HAP-1 (cell line): ENCODE measurements at regions not wholly inside any gene's neighbourhood (a gene's known extent, or its start where the extent isn't known, plus 50 kb on each side); places are given as distances from the start of the nearest gene placed in this dataset.
"Not testable (repeated sequence)": the region's sequence is repeated elsewhere in the genome, so short reads cannot be mapped to it uniquely, and the experiment has no call there.

Experiments used
- DNase-seq, 2 experiments: peaks; one replicate each; pipeline ENCODE4 v3.0.0-alpha.2; 2016 to 2020; ENCODE audit warnings: low spot score in 2 of 2
- H3K27me3 ChIP-seq: fragments of 250-450 bp; sonication (Bioruptor Pico); 2 replicates; pipeline ENCODE4 v1.5.1; 2020; ENCODE audit warnings: low read depth, mild to moderate bottlenecking, moderate library complexity
- H3K36me3 ChIP-seq: fragments of 250-450 bp; sonication (Bioruptor Pico); replicated peaks from 2 replicates; pipeline ENCODE4 v1.5.1; 2020; ENCODE audit warnings: mild to moderate bottlenecking
- H3K4me1 ChIP-seq: fragments of 250-450 bp; sonication (Bioruptor Pico); 2 replicates; pipeline ENCODE4 v1.5.1; 2020; ENCODE audit warnings: mild to moderate bottlenecking
- H3K4me3 ChIP-seq: fragments of 250-450 bp; sonication (Bioruptor Pico); 2 replicates; pipeline ENCODE4 v1.5.1; 2020; ENCODE audit warnings: mild to moderate bottlenecking, moderate library complexity
- H3K9me3 ChIP-seq: fragments of 250-450 bp; sonication (Bioruptor Pico); 2 replicates; pipeline ENCODE4 v1.5.1; 2020; ENCODE audit warnings: mild to moderate bottlenecking, moderate library complexity
- in situ Hi-C: fragments of 300-500 bp; cut with MboI; formaldehyde crosslinking; loops from 3 replicates; pipeline ENCODE4 v1.14.3; 2020; ENCODE audit warnings: low sequenced_read_pairs, inconsistent platforms, mixed read lengths

DNA sequence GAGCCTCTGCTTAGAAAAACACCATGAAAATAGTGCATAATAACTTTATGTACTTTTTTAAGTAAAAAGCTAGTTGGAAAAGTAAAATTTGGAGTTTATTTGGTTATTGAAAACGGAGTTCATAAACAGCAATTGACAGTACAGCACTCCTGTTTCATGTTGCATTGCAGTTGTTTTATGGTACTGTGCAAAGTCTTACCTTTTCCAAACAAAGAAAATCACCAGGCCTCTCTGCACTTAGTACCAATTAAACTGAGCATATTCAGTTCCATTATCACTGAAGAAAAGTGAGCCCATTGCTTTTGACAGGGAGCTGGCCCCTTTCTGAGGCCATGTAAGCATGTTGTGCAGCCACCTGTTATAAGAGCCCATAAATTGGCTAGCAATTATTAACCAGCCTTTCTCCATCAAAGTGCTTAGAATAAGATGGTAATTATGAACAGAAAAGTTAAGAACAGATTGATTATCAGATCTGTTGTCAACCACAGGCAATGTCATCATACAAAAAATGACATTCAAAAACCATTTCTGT lies 376.6 kb upstream of the EMCN start:
- Histone ChIP-seq H3K4me1 (no peaks in the 10 kb centered on the region), H3K4me3 (no peak overlapping the region), H3K9me3 (no peaks in the 10 kb centered on the region), H3K36me3 (no peaks in the 10 kb centered on the region), H3K27me3 (no peaks in the 10 kb centered on the region)
- no peak for DNase-seq
- in situ Hi-C loops: no loop called here

DNA sequence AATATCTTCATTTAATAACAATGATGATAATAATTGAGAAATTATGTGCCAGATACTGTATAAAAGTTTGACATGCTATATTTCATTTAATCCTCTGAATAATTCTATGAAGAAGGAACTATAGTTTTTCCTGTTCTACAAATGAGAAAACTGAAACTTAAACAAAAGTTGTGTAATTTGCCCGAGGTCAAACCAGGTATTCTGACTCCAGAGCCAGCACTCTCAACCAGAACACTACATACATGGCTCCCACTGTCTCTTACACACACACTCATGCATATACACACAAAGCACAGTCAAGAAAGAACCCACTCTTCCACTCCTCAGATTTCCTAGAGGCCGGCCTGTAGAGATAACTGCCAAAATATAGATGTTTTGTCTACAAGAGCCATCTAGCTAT lies 374.0 kb upstream of the EMCN start:
- in situ Hi-C loops: no loop called here
- no peaks in the 10 kb centered on the region for H3K36me3 ChIP-seq
- no peak overlapping the region for H3K4me3 ChIP-seq
- H3K9me3 ChIP-seq: no peaks in the 10 kb centered on the region
- H3K4me1 ChIP-seq: no peaks in the 10 kb centered on the region
- no peaks in the 10 kb centered on the region for H3K27me3 ChIP-seq
- no peak for DNase-seq

DNA sequence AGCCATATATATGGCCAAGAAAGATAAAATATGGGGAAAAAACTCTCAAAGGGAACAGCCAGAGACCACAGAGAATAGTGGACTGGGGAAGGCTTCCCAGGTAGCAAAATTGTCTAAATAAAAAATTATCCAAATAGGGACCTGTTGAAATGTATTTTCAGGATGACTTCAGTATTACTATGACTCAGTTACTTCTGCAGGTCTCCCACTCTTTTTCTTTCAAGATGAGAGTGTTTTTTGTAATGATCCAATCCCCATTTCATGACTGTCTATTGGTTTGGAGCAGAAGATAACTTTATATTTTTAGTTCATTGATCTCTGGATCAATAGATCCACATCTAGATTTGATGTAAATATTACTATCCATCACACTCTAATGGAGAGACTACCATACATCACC lies 372.1 kb upstream of the EMCN start:
- H3K36me3 ChIP-seq: no peaks in the 10 kb centered on the region
- H3K27me3 ChIP-seq: no peaks in the 10 kb centered on the region
- H3K4me3 ChIP-seq: no peak overlapping the region
- H3K9me3 ChIP-seq: no peaks in the 10 kb centered on the region
- no peak for DNase-seq
- in situ Hi-C loops: no loop called here
- H3K4me1 ChIP-seq: no peaks in the 10 kb centered on the region

DNA sequence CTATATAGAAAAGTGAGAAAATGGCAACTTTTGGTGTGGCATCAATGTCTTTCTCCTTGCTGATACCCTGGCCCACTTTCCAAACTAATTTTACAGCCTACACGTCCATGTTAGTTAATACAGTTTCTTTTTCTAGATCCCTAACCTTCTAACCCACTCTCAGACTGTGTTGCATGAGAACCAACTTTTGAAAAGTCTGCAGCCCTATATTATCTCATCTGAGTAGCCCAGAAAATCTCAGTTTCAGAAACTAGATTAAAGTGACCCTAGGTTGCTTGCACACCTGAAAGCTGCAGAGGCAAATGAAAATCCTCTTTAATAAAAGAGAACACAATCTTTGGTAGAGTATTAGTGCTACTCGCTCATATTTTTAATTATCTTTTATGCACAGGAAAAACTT lies 371.6 kb upstream of the EMCN start:
- no peaks in the 10 kb centered on the region for H3K4me1 ChIP-seq
- no peak for DNase-seq
- in situ Hi-C loops: no loop called here
- H3K4me3 ChIP-seq: no peak overlapping the region
- no peaks in the 10 kb centered on the region for H3K9me3 ChIP-seq
- H3K27me3 ChIP-seq: no peaks in the 10 kb centered on the region
- H3K36me3 ChIP-seq: no peaks in the 10 kb centered on the region

DNA sequence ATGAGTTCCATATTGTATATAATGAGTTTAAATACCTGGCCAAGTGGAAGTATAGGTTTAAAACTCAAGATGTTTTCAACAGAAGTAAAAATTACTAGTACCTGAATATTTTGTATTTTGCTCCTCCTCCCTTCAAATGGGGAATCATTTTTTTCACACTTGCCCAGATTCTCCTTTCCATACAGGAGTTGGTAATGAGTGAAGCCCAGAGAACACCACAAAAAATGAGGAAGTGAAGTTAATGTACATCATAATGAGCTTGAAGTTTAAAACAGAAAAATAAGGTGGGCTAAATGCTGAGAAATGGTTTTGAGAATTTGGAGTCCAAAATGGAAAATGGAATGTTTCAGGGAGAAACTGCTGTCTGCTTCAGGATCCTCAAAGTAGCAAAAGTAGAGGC lies 364.8 kb upstream of the EMCN start:
- Histone ChIP-seq H3K36me3 (no peaks in the 10 kb centered on the region), H3K27me3 (no peaks in the 10 kb centered on the region), H3K9me3 (no peaks in the 10 kb centered on the region), H3K4me3 (no peak overlapping the region), H3K4me1 (no peaks in the 10 kb centered on the region)
- no peak for DNase-seq
- in situ Hi-C loops: no loop called here

DNA sequence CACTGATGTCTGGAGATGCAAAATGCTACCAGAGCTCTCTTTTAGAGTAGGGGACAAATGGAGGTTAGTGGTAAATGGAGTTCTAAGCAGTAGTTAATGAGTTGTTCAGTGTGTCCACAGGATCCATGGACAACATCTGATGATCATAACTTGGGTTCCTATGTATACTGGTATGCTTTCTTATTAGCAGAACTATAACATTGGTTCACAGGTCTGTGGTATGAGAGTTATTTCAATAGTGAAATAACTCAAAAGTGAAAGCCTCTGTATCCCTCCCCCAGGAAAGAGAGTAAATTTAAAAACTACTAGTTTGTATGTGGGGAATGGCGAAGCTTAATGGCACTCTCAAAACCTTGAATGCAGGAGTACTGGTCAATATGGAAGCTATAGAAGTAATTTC lies 363.5 kb upstream of the EMCN start:
- Histone ChIP-seq H3K4me3 (no peak overlapping the region), H3K27me3 (no peaks in the 10 kb centered on the region), H3K36me3 (no peaks in the 10 kb centered on the region), H3K9me3 (no peaks in the 10 kb centered on the region), H3K4me1 (no peaks in the 10 kb centered on the region)
- in situ Hi-C loops: no loop called here
- DNase-seq: no peak

DNA sequence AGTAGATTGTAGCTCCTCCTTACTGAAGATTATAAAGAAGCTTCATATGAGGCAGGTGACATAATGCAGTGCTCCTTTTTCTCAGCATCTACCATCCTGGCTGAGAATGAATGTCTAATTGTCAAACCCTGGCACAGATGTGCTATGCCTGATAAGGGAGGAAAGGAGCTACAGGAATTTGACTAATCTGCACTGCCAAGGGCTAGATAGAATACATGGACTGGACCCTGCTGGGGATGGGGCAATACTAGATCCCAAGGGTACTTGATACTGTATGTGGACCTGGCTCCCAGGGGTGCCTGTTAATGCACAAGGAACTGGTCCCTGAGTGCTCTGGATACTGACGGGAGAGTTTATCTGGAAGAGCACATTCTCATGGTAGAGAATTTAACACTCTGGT lies 362.2 kb upstream of the EMCN start:
- Histone ChIP-seq H3K4me1 (no peaks in the 10 kb centered on the region), H3K4me3 (no peak overlapping the region), H3K27me3 (no peaks in the 10 kb centered on the region), H3K9me3 (no peaks in the 10 kb centered on the region), H3K36me3 (no peaks in the 10 kb centered on the region)
- DNase-seq: peak in 1 of 2 experiments; percentile 11
- in situ Hi-C loops: no loop called here

DNA sequence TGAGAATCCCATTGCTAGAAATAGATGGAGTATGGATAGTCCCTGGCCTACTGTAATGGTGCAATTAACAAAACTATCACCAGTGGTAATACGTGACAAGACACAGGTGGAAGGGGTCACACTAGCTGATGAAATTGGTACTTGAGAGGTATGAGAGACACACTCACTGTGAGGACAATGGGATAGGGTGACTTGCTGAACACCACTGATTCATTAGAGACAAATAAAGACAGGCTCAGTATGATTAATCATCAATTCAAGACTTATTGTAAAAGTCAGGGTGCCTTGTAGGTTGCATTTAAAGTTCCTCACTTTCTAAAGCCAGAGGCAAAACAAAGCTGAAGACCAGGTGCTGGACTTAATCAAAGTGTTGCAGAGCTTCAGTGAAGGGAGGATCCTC lies 361.6 kb upstream of the EMCN start:
- H3K27me3 ChIP-seq: no peaks in the 10 kb centered on the region
- no peak overlapping the region for H3K4me3 ChIP-seq
- DNase-seq: no peak
- no peaks in the 10 kb centered on the region for H3K9me3 ChIP-seq
- no peaks in the 10 kb centered on the region for H3K36me3 ChIP-seq
- H3K4me1 ChIP-seq: no peaks in the 10 kb centered on the region
- in situ Hi-C loops: no loop called here

DNA sequence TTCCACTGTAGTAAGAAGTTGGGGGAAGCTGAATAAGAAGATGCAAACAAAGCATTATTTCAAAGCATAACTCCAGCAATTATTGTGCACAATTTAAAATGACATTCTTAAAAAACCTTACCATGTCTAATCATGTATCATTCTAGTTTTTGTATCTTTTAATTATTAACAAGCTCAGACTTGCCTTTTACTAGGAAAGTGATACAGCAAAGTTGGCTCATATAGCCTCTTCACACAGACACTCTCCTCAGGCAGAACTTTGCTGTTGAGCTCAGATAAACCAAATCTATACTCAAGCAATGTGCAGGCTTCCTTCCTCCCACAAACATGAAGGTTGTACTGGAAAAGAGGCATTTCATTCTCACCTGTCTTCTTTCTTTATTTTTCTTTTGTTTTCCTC lies 358.7 kb upstream of the EMCN start:
- H3K4me3 ChIP-seq: no peak overlapping the region
- in situ Hi-C loops: no loop called here
- no peaks in the 10 kb centered on the region for H3K27me3 ChIP-seq
- no peaks in the 10 kb centered on the region for H3K36me3 ChIP-seq
- H3K4me1 ChIP-seq: no peaks in the 10 kb centered on the region
- no peaks in the 10 kb centered on the region for H3K9me3 ChIP-seq
- no peak for DNase-seq

DNA sequence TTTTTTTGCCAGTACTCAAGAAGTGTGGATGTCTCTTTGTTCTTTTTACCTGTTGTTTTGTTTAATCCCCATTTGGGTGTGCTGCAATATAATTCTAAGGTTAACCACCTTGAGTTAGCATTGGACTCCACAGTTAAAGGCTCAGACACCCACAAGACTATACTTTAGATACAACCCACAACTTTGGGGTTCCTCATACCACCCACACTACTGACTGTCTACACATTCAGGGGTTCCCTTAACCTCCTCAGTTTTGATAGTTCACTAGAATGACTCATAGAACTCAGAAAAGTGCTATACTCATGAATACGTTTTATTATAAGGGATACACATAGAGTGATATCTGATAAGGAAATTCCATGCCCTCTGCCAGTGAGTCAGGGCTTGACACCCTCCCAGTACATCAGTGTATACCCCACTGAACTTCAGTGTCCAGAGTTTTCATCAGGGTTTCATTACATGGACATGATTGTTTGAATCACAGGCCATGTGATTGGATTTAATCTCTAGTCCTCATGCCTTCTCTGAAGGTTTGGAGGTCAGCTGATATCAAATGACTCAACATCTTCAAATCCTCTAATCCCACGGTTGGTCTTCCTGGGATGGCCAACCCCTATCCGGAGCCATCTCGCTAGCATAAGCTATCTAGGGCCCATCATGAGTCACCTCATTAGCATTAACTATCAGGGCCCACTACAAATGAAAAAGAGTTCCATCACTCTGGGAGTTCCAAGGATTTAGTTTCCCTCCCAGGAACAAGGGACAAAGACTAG lies 357.7 kb upstream of the EMCN start:
- no peak overlapping the region for H3K4me3 ChIP-seq
- no peaks in the 10 kb centered on the region for H3K36me3 ChIP-seq
- DNase-seq: no peak
- in situ Hi-C loops: no loop called here
- no peaks in the 10 kb centered on the region for H3K4me1 ChIP-seq
- H3K27me3 ChIP-seq: no peaks in the 10 kb centered on the region
- no peaks in the 10 kb centered on the region for H3K9me3 ChIP-seq

DNA sequence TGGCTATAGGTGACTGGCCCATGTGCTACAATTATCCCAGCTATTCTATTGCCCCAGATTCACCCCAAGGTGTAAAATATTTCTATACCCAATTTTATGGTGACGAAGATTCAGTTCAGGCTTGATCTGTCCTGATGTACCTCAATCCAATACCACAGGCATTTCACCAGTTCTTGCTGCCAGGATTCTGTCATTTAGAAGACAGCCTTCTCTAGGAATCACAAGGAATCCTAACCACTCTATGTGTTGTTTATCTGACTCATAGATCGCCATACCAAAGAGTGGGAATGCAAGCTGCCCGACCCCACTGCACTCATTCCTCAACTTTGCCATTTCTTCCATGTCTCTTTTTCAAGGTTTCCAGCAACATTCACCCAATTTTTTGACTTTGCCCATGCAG lies 355.0 kb upstream of the EMCN start:
- Histone ChIP-seq H3K4me3 (no peak overlapping the region), H3K4me1 (no peaks in the 10 kb centered on the region), H3K36me3 (no peaks in the 10 kb centered on the region), H3K9me3 (no peaks in the 10 kb centered on the region), H3K27me3 (no peaks in the 10 kb centered on the region)
- in situ Hi-C loops: no loop called here
- no peak for DNase-seq

DNA sequence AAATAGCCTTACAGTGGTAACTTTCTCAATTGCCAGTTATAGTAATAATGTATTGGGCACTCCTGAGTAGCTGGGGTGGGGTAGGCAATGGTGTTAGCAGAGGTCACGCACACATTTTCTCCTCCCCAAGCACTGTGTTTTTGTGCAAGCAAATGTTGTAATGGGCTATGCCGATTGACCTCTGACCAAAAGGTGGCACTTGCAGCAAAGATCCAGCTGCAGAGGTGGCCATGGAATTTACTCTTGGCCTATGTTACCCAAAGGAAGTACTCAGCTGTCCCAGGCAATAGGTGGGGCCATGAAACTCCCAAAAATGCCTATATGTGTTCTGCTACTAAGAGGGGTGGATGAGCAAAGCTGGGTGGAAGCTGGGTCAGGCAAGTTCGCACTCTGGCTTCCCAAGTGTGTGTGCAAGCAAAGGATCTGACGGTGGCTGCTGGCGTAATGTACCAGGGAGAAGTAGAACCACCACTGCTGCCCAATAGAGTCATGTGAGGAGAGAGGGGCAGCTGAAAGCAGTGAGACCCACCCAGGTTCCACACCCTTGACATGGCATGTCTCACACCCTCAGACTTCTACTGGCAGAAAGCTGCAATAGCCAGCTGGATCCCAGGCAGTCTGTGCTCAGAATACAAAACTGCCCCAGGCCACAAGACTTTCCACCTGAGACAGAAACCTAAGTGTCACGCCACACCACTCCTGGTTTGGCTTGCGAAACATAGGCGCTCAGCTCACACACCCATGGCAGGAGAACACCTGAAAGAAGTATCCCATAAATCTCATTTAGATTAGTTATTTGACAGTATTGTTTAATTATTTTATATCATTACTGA lies 353.3 kb upstream of the EMCN start:
- no peaks in the 10 kb centered on the region for H3K9me3 ChIP-seq
- in situ Hi-C loops: no loop called here
- no peak overlapping the region for H3K4me3 ChIP-seq
- H3K4me1 ChIP-seq: no peaks in the 10 kb centered on the region
- DNase-seq: no peak
- H3K27me3 ChIP-seq: no peaks in the 10 kb centered on the region
- no peaks in the 10 kb centered on the region for H3K36me3 ChIP-seq

DNA sequence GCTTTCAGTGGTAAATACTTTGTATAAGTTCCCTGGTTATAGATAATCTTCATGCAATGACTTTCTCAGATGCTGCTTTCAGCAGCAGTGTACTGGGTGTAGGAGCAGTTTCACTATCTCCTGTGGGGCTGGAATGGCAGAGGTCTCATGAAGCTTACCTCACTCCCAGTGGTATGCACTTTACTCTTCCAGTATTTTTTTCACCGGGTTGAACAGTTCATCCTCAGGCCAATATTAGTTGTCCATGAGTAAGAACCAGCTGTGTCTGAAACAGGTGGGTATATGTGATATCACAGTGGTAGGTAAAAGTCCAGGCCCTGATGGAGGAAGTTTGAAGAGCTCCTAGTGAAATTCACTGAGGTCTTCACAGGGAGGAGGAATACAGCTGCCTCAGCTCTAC lies 351.5 kb upstream of the EMCN start:
- no peak overlapping the region for H3K4me3 ChIP-seq
- H3K27me3 ChIP-seq: no peaks in the 10 kb centered on the region
- no peaks in the 10 kb centered on the region for H3K36me3 ChIP-seq
- no peaks in the 10 kb centered on the region for H3K9me3 ChIP-seq
- in situ Hi-C loops: no loop called here
- H3K4me1 ChIP-seq: no peaks in the 10 kb centered on the region
- no peak for DNase-seq

DNA sequence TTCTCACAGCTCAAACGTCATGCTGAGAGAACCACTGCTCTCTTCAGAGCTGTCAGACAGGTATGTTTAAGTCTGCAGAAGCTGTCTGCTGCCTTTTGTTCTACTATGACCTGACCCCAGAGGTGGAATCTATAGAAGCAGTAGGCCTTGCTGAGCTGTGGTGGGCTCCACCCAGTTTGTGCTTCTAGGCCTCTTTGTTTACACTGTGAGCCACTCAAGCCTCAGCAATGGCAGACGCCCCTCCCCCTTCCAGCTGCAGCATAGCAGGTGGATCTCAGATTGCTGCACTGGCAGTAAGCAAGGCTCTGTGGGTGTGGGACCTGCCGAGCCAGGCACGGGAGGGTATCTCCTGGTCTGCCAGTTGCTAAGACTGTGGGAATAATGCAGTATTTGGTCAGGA lies 350.5 kb upstream of the EMCN start:
- H3K36me3 ChIP-seq, in situ Hi-C loops, H3K27me3 ChIP-seq, H3K9me3 ChIP-seq, H3K4me3 ChIP-seq, H3K4me1 ChIP-seq: not testable (repeated sequence)
- peak in 1 of 2 experiments; percentile 49 for DNase-seq
